K562 (cell line): ENCODE measurements at regions not wholly inside any gene's neighbourhood (a gene's known extent, or its start where the extent isn't known, plus 50 kb on each side); places are given as distances from the start of the nearest gene placed in this dataset.

Experiments
- CREBBP ChIP-seq: IDR thresholded peaks from one replicate; pipeline ENCODE4 v1.6.1; 2012; ENCODE audit warnings: low read depth, mild to moderate bottlenecking, control low read depth, inconsistent platforms, low read length
- CTCF ChIP-seq, 3 experiments: IDR thresholded peaks in 2 of 3; conservative IDR thresholded peaks in 1 of 3; 2 replicates each; pipeline ENCODE4 v1.5.1; 2011 to 2012; ENCODE audit warnings: low read length in 3 of 3, mild to moderate bottlenecking in 3 of 3, control low read depth in 2 of 3, improper control_type of control experiment in 1 of 3, inconsistent platforms in 1 of 3, low read depth in 1 of 3, mixed read lengths in 1 of 3, moderate library complexity in 1 of 3; ENCODE audit not compliant: insufficient read depth in 2 of 3
- FOS ChIP-seq: IDR thresholded peaks from 3 replicates; pipeline ENCODE4 v1.6.1; 2011; ENCODE audit not compliant: insufficient read length; ENCODE audit errors: extremely low read depth
- MXD1 ChIP-seq: fragments of 250-450 bp; sonication (Bioruptor Pico); IDR thresholded peaks from 2 replicates; pipeline ENCODE4 v1.8.0; 2021; ENCODE audit warnings: borderline replicate concordance, mild to moderate bottlenecking, moderate library complexity; ENCODE audit not compliant: poor library complexity, severe bottlenecking
- POLR2A ChIP-seq: fragments of 450-650 bp; conservative IDR thresholded peaks from 2 replicates; pipeline ENCODE4 v1.6.1; 2016
- POU5F1 ChIP-seq: fragments of 150-350 bp; IDR thresholded peaks from 2 replicates; pipeline ENCODE4 v1.6.1; 2014; ENCODE audit warnings: borderline replicate concordance, low read length, low read depth, mild to moderate bottlenecking; ENCODE audit not compliant: partially characterized antibody
- TAF1 ChIP-seq: IDR thresholded peaks from 2 replicates; pipeline ENCODE4 v1.6.1; 2011; ENCODE audit warnings: mild to moderate bottlenecking, low read length, moderate library complexity; ENCODE audit not compliant: insufficient read depth, control insufficient read depth, severe bottlenecking; ENCODE audit errors: extremely low read depth
- TRIM24 ChIP-seq, 2 experiments: fragments of 450-650 bp; IDR thresholded peaks; 2 replicates each; pipeline ENCODE4 v1.6.1; 2016
- ZNF232 ChIP-seq: sonication (generic); formaldehyde crosslinking; IDR thresholded peaks from 2 replicates; pipeline ENCODE4 v1.8.0; 2022; ENCODE audit warnings: mild to moderate bottlenecking, missing genetic modification reagents

GRCh38 chr18:76620321-76621170, 125.5 kb upstream of the ZNF516 start:
- TF ChIP-seq ZNF232 (CRISPR knock-in tag) = no peak
- TF ChIP-seq TRIM24 (IDR thresholded peaks at IDR 0.05) = no peak
- TF ChIP-seq POU5F1 = no peak
- TF ChIP-seq CTCF (IDR thresholded peaks at IDR 0.05 in 2 of 3, conservative IDR thresholded peaks at IDR 0.05 in 1 of 3; ENCODE audit: insufficient read depth in 2 of 3, low read depth in 1 of 3, low read length in 3 of 3) = peak in 2 of 3 experiments; percentile 27 to 40; a peak in 4 of 6 replicates
- no peak for TF ChIP-seq POLR2A
- no peak for TF ChIP-seq TAF1
- no peak for TF ChIP-seq FOS
- no peak for TF ChIP-seq CREBBP
- TF ChIP-seq MXD1 (CRISPR knock-in tag) = no peak
